ENCODE measurements at regions not wholly inside any gene's neighbourhood (a gene's known extent, or its start where the extent isn't known, plus 50 kb on each side); places are given as distances from the start of the nearest gene placed in this dataset.

DNA sequence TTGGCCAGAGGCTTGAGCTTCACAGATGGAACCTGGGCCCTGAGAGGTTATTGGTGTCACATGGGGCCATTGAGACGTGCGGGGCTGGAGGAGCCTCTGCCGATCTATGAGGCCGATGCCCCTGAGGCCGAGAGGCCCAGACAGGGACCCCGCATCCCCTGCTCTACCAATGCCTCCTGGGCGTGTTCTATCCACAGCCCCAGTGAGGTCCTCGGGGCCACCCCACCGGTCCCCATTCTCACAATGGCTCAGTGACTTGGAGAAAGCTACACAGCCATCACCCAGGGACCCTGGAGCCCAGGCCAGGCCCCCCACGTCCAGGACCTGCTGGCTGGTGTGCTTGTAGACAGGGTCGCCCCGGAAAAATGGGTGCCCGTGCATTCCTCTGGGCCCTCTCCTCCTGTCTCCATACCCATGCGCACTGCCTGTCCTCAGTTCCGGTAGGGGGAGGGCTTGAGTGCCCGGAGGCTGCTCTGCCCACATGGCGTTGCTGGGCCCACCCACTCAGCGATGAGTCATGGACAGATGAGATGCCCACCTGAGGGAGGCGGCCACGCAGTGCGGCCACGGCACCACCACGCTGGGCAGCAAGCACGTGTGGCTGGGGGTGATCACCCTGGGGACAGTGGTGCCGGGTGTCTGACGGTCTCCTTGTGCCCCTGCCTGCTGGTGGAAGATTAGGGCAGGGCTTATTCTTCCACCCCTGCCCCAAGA is 1224.7 kb downstream of the BRD1 start:
- POLR2A ChIA-PET: no interaction called here
- BruUV-seq (replicated peaks): no TSS peak
- Histone ChIP-seq H3K9me3 (ENCODE audit: control insufficient read depth in 1 of 2, insufficient read depth in 1 of 2, low read depth in 1 of 2, low read length in 2 of 2) (peaks cover 0 to 5% of the 10 kb centered on the region in 2 experiments; a peak in 2 of 4 replicates), H4K20me1 (ENCODE audit: insufficient read depth) (no peaks in the 10 kb centered on the region), H3K27ac (ENCODE audit: low read depth, low read length) (no peak overlapping the region), H3K4me2 (ENCODE audit: low read length) (no peak overlapping the region), H3K4me3 (replicated peaks in 1 of 2; ENCODE audit: low read depth in 1 of 2, low read length in 2 of 2) (no peak overlapping the region), H3K27me3 (ENCODE audit: insufficient read depth, low read length) (no peaks in the 10 kb centered on the region), H3K9me2 (ENCODE audit: insufficient read depth) (no peaks in the 10 kb centered on the region), H2AFZ (ENCODE audit: low read depth, low read length, poor library complexity, severe bottlenecking) (no peak overlapping the region), H3K9ac (ENCODE audit: low read length) (no peak overlapping the region), H3K4me1 (ENCODE audit: control insufficient read depth in 1 of 2, insufficient read depth in 2 of 2, low read length in 2 of 2) (peaks cover 0 to 7% of the 10 kb centered on the region in 2 experiments; a peak in 1 of 4 replicates), H3K79me2 (ENCODE audit: insufficient read depth, low read length) (no peaks in the 10 kb centered on the region), H3K36me3 (ENCODE audit: control insufficient read depth in 1 of 2, insufficient read depth in 2 of 2, low read length in 2 of 2) (no peaks in the 10 kb centered on the region)
- DNase-seq (ENCODE audit: low read depth, low spot score) (no peak), ATAC-seq (no peak)
- intact Hi-C loops (cut with micrococcal nuclease): no loop called here
- TF ChIP-seq ZNF274 (IDR thresholded peaks at IDR 0.05; ENCODE audit: low read depth, low read length) (no peak), FOSL1 (IDR thresholded peaks at IDR 0.05; ENCODE audit: low read depth) (no peak), POLR2A (IDR thresholded peaks at IDR 0.05; ENCODE audit: borderline replicate concordance, extremely low read depth, insufficient read depth, insufficient read length) (no peak), SRF (IDR thresholded peaks at IDR 0.05; ENCODE audit: low read depth) (no peak), JUND (IDR thresholded peaks at IDR 0.05) (no peak), ELF1 (IDR thresholded peaks at IDR 0.05; ENCODE audit: borderline replicate concordance, low read depth) (no peak), SP1 (IDR thresholded peaks at IDR 0.05; ENCODE audit: low read depth) (no peak), EGR1 (IDR thresholded peaks at IDR 0.05; ENCODE audit: low read depth) (no peak), ZFX (IDR thresholded peaks at IDR 0.05) (no peak), YY1 (IDR thresholded peaks at IDR 0.05; ENCODE audit: extremely low read depth, insufficient replicate concordance, low read depth, low read length) (no peak), EZH2phosphoT487 (IDR thresholded peaks at IDR 0.05; ENCODE audit: borderline replicate concordance) (no peak), POLR2AphosphoS5 (IDR thresholded peaks at IDR 0.05; ENCODE audit: low read depth, low read length) (no peak), CBX3 (IDR thresholded peaks at IDR 0.05; ENCODE audit: low read depth) (no peak), EZH2 (IDR thresholded peaks at IDR 0.05) (no peak)
- TF ChIP-seq, protein P1, sequence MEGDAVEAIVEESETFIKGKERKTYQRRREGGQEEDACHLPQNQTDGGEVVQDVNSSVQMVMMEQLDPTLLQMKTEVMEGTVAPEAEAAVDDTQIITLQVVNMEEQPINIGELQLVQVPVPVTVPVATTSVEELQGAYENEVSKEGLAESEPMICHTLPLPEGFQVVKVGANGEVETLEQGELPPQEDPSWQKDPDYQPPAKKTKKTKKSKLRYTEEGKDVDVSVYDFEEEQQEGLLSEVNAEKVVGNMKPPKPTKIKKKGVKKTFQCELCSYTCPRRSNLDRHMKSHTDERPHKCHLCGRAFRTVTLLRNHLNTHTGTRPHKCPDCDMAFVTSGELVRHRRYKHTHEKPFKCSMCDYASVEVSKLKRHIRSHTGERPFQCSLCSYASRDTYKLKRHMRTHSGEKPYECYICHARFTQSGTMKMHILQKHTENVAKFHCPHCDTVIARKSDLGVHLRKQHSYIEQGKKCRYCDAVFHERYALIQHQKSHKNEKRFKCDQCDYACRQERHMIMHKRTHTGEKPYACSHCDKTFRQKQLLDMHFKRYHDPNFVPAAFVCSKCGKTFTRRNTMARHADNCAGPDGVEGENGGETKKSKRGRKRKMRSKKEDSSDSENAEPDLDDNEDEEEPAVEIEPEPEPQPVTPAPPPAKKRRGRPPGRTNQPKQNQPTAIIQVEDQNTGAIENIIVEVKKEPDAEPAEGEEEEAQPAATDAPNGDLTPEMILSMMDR (IDR thresholded peaks at IDR 0.05 in 2 of 3, conservative IDR thresholded peaks at IDR 0.05 in 1 of 3; ENCODE audit: borderline replicate concordance in 1 of 3, insufficient read depth in 1 of 3, low read depth in 2 of 3, low read length in 2 of 3): no peak
- CTCF ChIA-PET: no interaction called here
- RAD21 ChIA-PET (ENCODE audit: low non-redundant PET in 1 of 2, low total read pairs in 2 of 2, uncharacterized antibody in 2 of 2, unreplicated experiment in 2 of 2): no interaction called here
